IPS-18a (cell line): ENCODE measurements at regions not wholly inside any gene's neighbourhood (a gene's known extent, or its start where the extent isn't known, plus 50 kb on each side); places are given as distances from the start of the nearest gene placed in this dataset.

Experiments
- H3K27ac ChIP-seq: one replicate; pipeline ENCODE4 v1.5.1; 2013; ENCODE audit warnings: low read length
- H3K27me3 ChIP-seq: one replicate; pipeline ENCODE4 v1.6.1; 2013; ENCODE audit warnings: mild to moderate bottlenecking, low read length; ENCODE audit not compliant: control insufficient read depth, insufficient read depth
- H3K36me3 ChIP-seq: one replicate; pipeline ENCODE4 v1.6.1; 2013; ENCODE audit warnings: low read depth, low read length; ENCODE audit not compliant: control insufficient read depth
- H3K4me1 ChIP-seq: one replicate; pipeline ENCODE4 v1.6.1; 2013; ENCODE audit warnings: low read depth, low read length; ENCODE audit not compliant: control insufficient read depth
- H3K4me3 ChIP-seq: one replicate; pipeline ENCODE4 v1.5.1; 2013; ENCODE audit warnings: low read length
- H3K9ac ChIP-seq: one replicate; pipeline ENCODE4 v1.6.1; 2013; ENCODE audit warnings: mild to moderate bottlenecking, low read length, moderate library complexity
- H3K9me3 ChIP-seq: one replicate; pipeline ENCODE4 v1.6.1; 2013; ENCODE audit warnings: low read depth, low read length; ENCODE audit not compliant: control insufficient read depth

- H3K27ac ChIP-seq = no peak overlapping the region
- no peaks in the 10 kb centered on the region for H3K36me3 ChIP-seq
- no peaks in the 10 kb centered on the region for H3K27me3 ChIP-seq
- no peaks in the 10 kb centered on the region for H3K9me3 ChIP-seq
- H3K4me1 ChIP-seq = peaks cover 8% of the 10 kb centered on the region
- H3K4me3 ChIP-seq = no peak overlapping the region
- no peak overlapping the region for H3K9ac ChIP-seq
Observed at GRCh38 chr15:93202405-93202804, 113.4 kb upstream of the RGMA start.

- no peak overlapping the region for H3K27ac ChIP-seq
- H3K36me3 ChIP-seq = no peaks in the 10 kb centered on the region
- H3K9ac ChIP-seq = no peak overlapping the region
- H3K9me3 ChIP-seq = no peaks in the 10 kb centered on the region
- peaks cover 8% of the 10 kb centered on the region for H3K4me1 ChIP-seq
- H3K4me3 ChIP-seq = no peak overlapping the region
- H3K27me3 ChIP-seq = no peaks in the 10 kb centered on the region
Observed at GRCh38 chr15:93201940-93202339, 112.9 kb upstream of the RGMA start.

- Histone ChIP-seq H3K27me3 (no peaks in the 10 kb centered on the region), H3K9me3 (no peaks in the 10 kb centered on the region), H3K27ac (no peak overlapping the region), H3K36me3 (no peaks in the 10 kb centered on the region), H3K4me3 (no peak overlapping the region), H3K9ac (no peak overlapping the region), H3K4me1 (peaks cover 12% of the 10 kb centered on the region)
Observed at GRCh38 chr15:93200837-93201226, 111.8 kb upstream of the RGMA start.

GRCh38 chr15:93200081-93200836, 111.2 kb upstream of the RGMA start:
- H3K9ac ChIP-seq = no peak overlapping the region
- H3K9me3 ChIP-seq = no peaks in the 10 kb centered on the region
- no peaks in the 10 kb centered on the region for H3K36me3 ChIP-seq
- H3K4me3 ChIP-seq = no peak overlapping the region
- H3K4me1 ChIP-seq = peaks cover 12% of the 10 kb centered on the region
- H3K27ac ChIP-seq = no peak overlapping the region
- H3K27me3 ChIP-seq = no peaks in the 10 kb centered on the region

- H3K27me3 ChIP-seq = no peaks in the 10 kb centered on the region
Observed at GRCh38 chr15:93196135-93196670, 107.2 kb upstream of the RGMA start.

GRCh38 chr15:93195109-93195508, 106.1 kb upstream of the RGMA start:
- Histone ChIP-seq H3K27ac (no peak overlapping the region), H3K4me3 (no peak overlapping the region), H3K9ac (no peak overlapping the region), H3K36me3 (no peaks in the 10 kb centered on the region), H3K4me1 (peaks cover 10% of the 10 kb centered on the region), H3K27me3 (no peaks in the 10 kb centered on the region), H3K9me3 (no peaks in the 10 kb centered on the region)

More at GRCh38 chr15:93196135-93196670, 107.2 kb upstream of the RGMA start:
- H3K27ac ChIP-seq = no peak overlapping the region
- peaks cover 12% of the 10 kb centered on the region for H3K4me1 ChIP-seq
- no peak overlapping the region for H3K4me3 ChIP-seq
- no peaks in the 10 kb centered on the region for H3K9me3 ChIP-seq
- H3K9ac ChIP-seq = no peak overlapping the region
- H3K36me3 ChIP-seq = no peaks in the 10 kb centered on the region

- Histone ChIP-seq H3K9ac (no peak overlapping the region), H3K36me3 (no peaks in the 10 kb centered on the region), H3K27me3 (peaks cover 4% of the 10 kb centered on the region), H3K4me3 (no peak overlapping the region), H3K9me3 (no peaks in the 10 kb centered on the region), H3K27ac (no peak overlapping the region), H3K4me1 (peaks cover 34% of the 10 kb centered on the region)
Observed at GRCh38 chr15:93190238-93190637, 101.2 kb upstream of the RGMA start.

GRCh38 chr15:93189561-93189960, 100.5 kb upstream of the RGMA start:
- Histone ChIP-seq H3K36me3 (no peaks in the 10 kb centered on the region), H3K27me3 (peaks cover 4% of the 10 kb centered on the region)

GRCh38 chr15:93188236-93188635, 99.2 kb upstream of the RGMA start:
- peaks cover 39% of the 10 kb centered on the region for H3K4me1 ChIP-seq
- H3K27me3 ChIP-seq = peaks cover 4% of the 10 kb centered on the region
- H3K4me3 ChIP-seq = no peak overlapping the region
- H3K36me3 ChIP-seq = no peaks in the 10 kb centered on the region
- H3K9me3 ChIP-seq = no peaks in the 10 kb centered on the region
- H3K9ac ChIP-seq = no peak overlapping the region
- H3K27ac ChIP-seq = no peak overlapping the region

More at GRCh38 chr15:93189561-93189960, 100.5 kb upstream of the RGMA start:
- H3K4me3 ChIP-seq = peak overlapping the region; percentile 9
- H3K4me1 ChIP-seq = peaks cover 34% of the 10 kb centered on the region
- H3K27ac ChIP-seq = no peak overlapping the region
- no peak overlapping the region for H3K9ac ChIP-seq
- no peaks in the 10 kb centered on the region for H3K9me3 ChIP-seq

GRCh38 chr15:93185796-93186195, 96.8 kb upstream of the RGMA start:
- Histone ChIP-seq H3K9me3 (no peaks in the 10 kb centered on the region), H3K4me3 (no peak overlapping the region), H3K27me3 (peaks cover 4% of the 10 kb centered on the region), H3K9ac (no peak overlapping the region), H3K4me1 (peaks cover 47% of the 10 kb centered on the region), H3K27ac (no peak overlapping the region), H3K36me3 (no peaks in the 10 kb centered on the region)

GRCh38 chr15:93182703-93183205, 93.7 kb upstream of the RGMA start:
- no peak overlapping the region for H3K27ac ChIP-seq
- H3K9ac ChIP-seq = no peak overlapping the region
- peaks cover 7% of the 10 kb centered on the region for H3K27me3 ChIP-seq
- no peaks in the 10 kb centered on the region for H3K36me3 ChIP-seq
- peaks cover 46% of the 10 kb centered on the region for H3K4me1 ChIP-seq
- no peak overlapping the region for H3K4me3 ChIP-seq
- no peaks in the 10 kb centered on the region for H3K9me3 ChIP-seq

GRCh38 chr15:93180656-93181055, 91.6 kb upstream of the RGMA start:
- H3K9me3 ChIP-seq = no peaks in the 10 kb centered on the region
- peaks cover 7% of the 10 kb centered on the region for H3K27me3 ChIP-seq
- peaks cover 30% of the 10 kb centered on the region for H3K4me1 ChIP-seq
- no peak overlapping the region for H3K27ac ChIP-seq
- no peak overlapping the region for H3K9ac ChIP-seq
- H3K4me3 ChIP-seq = no peak overlapping the region
- no peaks in the 10 kb centered on the region for H3K36me3 ChIP-seq
